ENCODE measurements at regions not wholly inside any gene's neighbourhood (a gene's known extent, or its start where the extent isn't known, plus 50 kb on each side); places are given as distances from the start of the nearest gene placed in this dataset.

GRCh38 chr10:23613900-23614299, 175.0 kb downstream of the OTUD1 start:
- TF ChIP-seq SIX5 (IDR thresholded peaks at IDR 0.05; ENCODE audit: low read depth, low read length) (no peak), RFX5 (IDR thresholded peaks at IDR 0.05; ENCODE audit: borderline replicate concordance, low read depth, low read length) (no peak), EP300 (IDR thresholded peaks at IDR 0.05; ENCODE audit: borderline replicate concordance in 1 of 2, low read depth in 2 of 2, low read length in 2 of 2) (no peak), POLR2AphosphoS5 (IDR thresholded peaks at IDR 0.05; ENCODE audit: low read depth, low read length) (no peak), GABPA (IDR thresholded peaks at IDR 0.05; ENCODE audit: borderline replicate concordance, insufficient read depth, low read length) (no peak), POLR2A (IDR thresholded peaks at IDR 0.05; ENCODE audit: control extremely low read depth in 1 of 2, low read depth in 2 of 2, low read length in 2 of 2) (no peak), CBX5 (IDR thresholded peaks at IDR 0.05; ENCODE audit: low read depth, low read length) (no peak), RBBP5 (IDR thresholded peaks at IDR 0.05; ENCODE audit: borderline replicate concordance, low read depth, low read length) (no peak), ATF2 (IDR thresholded peaks at IDR 0.05; ENCODE audit: low read length) (no peak), USF2 (IDR thresholded peaks at IDR 0.05; ENCODE audit: low read length) (no peak), RAD21 (IDR thresholded peaks at IDR 0.05 in 1 of 2, conservative IDR thresholded peaks at IDR 0.05 in 1 of 2; ENCODE audit: low read depth in 2 of 2, low read length in 2 of 2) (no peak)
- TF ChIP-seq, protein P1, sequence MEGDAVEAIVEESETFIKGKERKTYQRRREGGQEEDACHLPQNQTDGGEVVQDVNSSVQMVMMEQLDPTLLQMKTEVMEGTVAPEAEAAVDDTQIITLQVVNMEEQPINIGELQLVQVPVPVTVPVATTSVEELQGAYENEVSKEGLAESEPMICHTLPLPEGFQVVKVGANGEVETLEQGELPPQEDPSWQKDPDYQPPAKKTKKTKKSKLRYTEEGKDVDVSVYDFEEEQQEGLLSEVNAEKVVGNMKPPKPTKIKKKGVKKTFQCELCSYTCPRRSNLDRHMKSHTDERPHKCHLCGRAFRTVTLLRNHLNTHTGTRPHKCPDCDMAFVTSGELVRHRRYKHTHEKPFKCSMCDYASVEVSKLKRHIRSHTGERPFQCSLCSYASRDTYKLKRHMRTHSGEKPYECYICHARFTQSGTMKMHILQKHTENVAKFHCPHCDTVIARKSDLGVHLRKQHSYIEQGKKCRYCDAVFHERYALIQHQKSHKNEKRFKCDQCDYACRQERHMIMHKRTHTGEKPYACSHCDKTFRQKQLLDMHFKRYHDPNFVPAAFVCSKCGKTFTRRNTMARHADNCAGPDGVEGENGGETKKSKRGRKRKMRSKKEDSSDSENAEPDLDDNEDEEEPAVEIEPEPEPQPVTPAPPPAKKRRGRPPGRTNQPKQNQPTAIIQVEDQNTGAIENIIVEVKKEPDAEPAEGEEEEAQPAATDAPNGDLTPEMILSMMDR (IDR thresholded peaks at IDR 0.05; ENCODE audit: control extremely low read depth in 1 of 3, insufficient read depth in 1 of 3, low read depth in 1 of 3, low read length in 3 of 3): no peak
